DOHH2 (cell line): ENCODE measurements at regions not wholly inside any gene's neighbourhood (a gene's known extent, or its start where the extent isn't known, plus 50 kb on each side); places are given as distances from the start of the nearest gene placed in this dataset.

Source experiments
- H3F3A ChIP-seq: fragments of 200-600 bp; sonication (generic), shearing (Covaris generic); 2 replicates; pipeline ENCODE4 v1.6.0; 2016; ENCODE audit warnings: antibody characterized with exemption, mild to moderate bottlenecking; ENCODE audit not compliant: control insufficient read depth, insufficient read depth
- H3K27ac ChIP-seq: fragments of 200-600 bp; sonication (generic); 2 replicates; pipeline ENCODE4 v1.5.1; 2014; ENCODE audit warnings: low read depth, mild to moderate bottlenecking, low read length, moderate library complexity
- H3K27me3 ChIP-seq: fragments of 200-600 bp; sonication (generic); 2 replicates; pipeline ENCODE4 v1.6.1; 2014; ENCODE audit warnings: mild to moderate bottlenecking, low read length, mixed read lengths; ENCODE audit not compliant: control insufficient read depth
- H3K36me3 ChIP-seq: fragments of 200-600 bp; sonication (generic); 2 replicates; pipeline ENCODE4 v1.6.1; 2014; ENCODE audit warnings: mild to moderate bottlenecking, low read length, moderate library complexity, mixed read lengths; ENCODE audit not compliant: control insufficient read depth
- H3K4me1 ChIP-seq: fragments of 200-600 bp; sonication (generic); 2 replicates; pipeline ENCODE4 v1.6.1; 2014; ENCODE audit warnings: mild to moderate bottlenecking, low read length, mixed read lengths; ENCODE audit not compliant: control insufficient read depth
- H3K4me2 ChIP-seq: fragments of 200-600 bp; sonication (generic); 2 replicates; pipeline ENCODE4 v1.6.0; 2014; ENCODE audit warnings: mild to moderate bottlenecking, low read length, moderate library complexity
- H3K4me3 ChIP-seq: fragments of 200-600 bp; sonication (generic); 2 replicates; pipeline ENCODE4 v1.5.1; 2014; ENCODE audit warnings: mild to moderate bottlenecking, low read length, mixed read lengths
- H3K79me2 ChIP-seq: fragments of 200-600 bp; sonication (generic); 2 replicates; pipeline ENCODE4 v1.6.1; 2014; ENCODE audit warnings: mild to moderate bottlenecking, low read length, mixed read lengths; ENCODE audit not compliant: control insufficient read depth
- H3K9me2 ChIP-seq: fragments of 200-600 bp; sonication (generic); replicated peaks from 2 replicates; pipeline ENCODE4 v1.6.1; 2014; ENCODE audit warnings: mild to moderate bottlenecking, low read length, mixed read lengths; ENCODE audit not compliant: control insufficient read depth
- H3K9me3 ChIP-seq: fragments of 200-600 bp; sonication (generic); 2 replicates; pipeline ENCODE4 v1.6.1; 2014; ENCODE audit warnings: antibody characterized with exemption, low read length, mixed read lengths; ENCODE audit not compliant: control insufficient read depth, insufficient read depth
- H4K20me1 ChIP-seq: fragments of 200-600 bp; sonication (generic); 2 replicates; pipeline ENCODE4 v1.6.0; 2014; ENCODE audit warnings: low read depth, mild to moderate bottlenecking, antibody characterized with exemption, low read length, moderate library complexity; ENCODE audit not compliant: control insufficient read depth, insufficient read depth
- EZH2phosphoT487 ChIP-seq: fragments of 200-600 bp; sonication (generic); IDR thresholded peaks from 2 replicates; pipeline ENCODE4 v1.6.1; 2017; ENCODE audit warnings: borderline replicate concordance, mild to moderate bottlenecking, antibody characterized with exemption, low read length, moderate library complexity, mixed read lengths
- TF ChIP-seq, protein P1 (sequence below): fragments of 200-600 bp; sonication (generic); IDR thresholded peaks from one replicate; pipeline ENCODE4 v1.5.1; 2014; ENCODE audit warnings: antibody characterized with exemption, mild to moderate bottlenecking, low read depth, low read length; ENCODE audit not compliant: poor library complexity, severe bottlenecking

DNA sequence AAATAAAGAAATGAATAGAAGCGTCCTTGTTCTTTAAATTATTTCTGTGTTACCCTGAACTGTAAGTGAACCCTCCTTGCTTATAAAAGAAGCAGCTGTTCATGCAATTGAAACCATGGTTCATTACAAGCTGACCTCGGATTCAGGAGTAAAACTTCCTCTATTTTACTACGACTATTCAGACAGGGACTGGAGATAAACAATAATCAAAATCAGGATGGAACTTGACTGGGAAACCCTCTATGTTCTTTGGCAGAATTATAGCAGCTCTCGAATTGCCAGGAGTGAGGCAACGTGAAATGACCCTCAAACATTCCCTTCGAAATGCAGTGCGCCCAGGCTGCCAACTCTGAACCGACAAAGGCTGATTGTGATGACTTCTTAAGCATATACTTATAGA is 172.1 kb downstream of the CYP26A1 start:
- H3K27me3 ChIP-seq: no peaks in the 10 kb centered on the region; the same call in 1 of the 2 replicates
- H3K79me2 ChIP-seq: no peaks in the 10 kb centered on the region
- no peaks in the 10 kb centered on the region for H3F3A ChIP-seq
- H4K20me1 ChIP-seq: no peaks in the 10 kb centered on the region
- no peaks in the 10 kb centered on the region for H3K4me1 ChIP-seq
- no peaks in the 10 kb centered on the region for H3K9me3 ChIP-seq
- no peaks in the 10 kb centered on the region for H3K36me3 ChIP-seq
- no peak overlapping the region for H3K4me3 ChIP-seq
- no peaks in the 10 kb centered on the region for H3K9me2 ChIP-seq
- H3K27ac ChIP-seq: no peak overlapping the region
- no peak for TF ChIP-seq EZH2phosphoT487
- TF ChIP-seq, protein P1, sequence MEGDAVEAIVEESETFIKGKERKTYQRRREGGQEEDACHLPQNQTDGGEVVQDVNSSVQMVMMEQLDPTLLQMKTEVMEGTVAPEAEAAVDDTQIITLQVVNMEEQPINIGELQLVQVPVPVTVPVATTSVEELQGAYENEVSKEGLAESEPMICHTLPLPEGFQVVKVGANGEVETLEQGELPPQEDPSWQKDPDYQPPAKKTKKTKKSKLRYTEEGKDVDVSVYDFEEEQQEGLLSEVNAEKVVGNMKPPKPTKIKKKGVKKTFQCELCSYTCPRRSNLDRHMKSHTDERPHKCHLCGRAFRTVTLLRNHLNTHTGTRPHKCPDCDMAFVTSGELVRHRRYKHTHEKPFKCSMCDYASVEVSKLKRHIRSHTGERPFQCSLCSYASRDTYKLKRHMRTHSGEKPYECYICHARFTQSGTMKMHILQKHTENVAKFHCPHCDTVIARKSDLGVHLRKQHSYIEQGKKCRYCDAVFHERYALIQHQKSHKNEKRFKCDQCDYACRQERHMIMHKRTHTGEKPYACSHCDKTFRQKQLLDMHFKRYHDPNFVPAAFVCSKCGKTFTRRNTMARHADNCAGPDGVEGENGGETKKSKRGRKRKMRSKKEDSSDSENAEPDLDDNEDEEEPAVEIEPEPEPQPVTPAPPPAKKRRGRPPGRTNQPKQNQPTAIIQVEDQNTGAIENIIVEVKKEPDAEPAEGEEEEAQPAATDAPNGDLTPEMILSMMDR: no peak
- no peak overlapping the region for H3K4me2 ChIP-seq

DNA sequence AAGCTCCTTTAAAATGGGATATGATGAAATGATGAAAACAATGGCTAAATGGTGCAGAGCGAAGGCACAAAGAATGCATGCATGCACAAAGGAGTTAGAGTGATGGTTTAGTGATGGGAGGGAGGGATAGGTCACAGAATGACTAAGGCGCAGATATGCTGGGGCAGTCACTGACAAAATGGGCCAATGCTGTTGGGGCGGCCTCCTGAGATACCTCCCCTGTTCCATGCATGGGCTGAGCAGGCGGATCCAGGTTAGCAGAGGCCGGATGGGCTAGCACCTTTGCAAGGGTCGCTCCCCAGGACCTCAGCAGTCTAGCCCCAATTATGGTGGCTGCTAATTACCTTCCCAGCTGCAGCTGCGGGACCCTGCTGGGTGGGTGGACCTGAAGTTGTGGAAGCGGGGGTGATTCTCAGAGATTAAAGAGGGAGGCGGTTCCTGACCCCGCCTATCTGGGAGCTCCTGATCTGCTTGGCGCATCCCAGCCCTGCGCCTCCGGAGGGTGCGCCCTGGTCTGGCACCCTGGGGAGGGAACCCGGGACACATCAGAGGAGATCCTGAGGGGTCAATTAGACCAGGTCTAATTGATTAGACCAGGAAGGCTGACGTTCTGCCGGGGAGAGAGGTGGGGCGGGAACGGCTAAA is 175.0 kb downstream of the CYP26A1 start:
- Histone ChIP-seq H3K4me2 (no peak overlapping the region), H3K36me3 (no peaks in the 10 kb centered on the region), H3K9me3 (no peaks in the 10 kb centered on the region), H3K27ac (no peak overlapping the region), H3K27me3 (no peaks in the 10 kb centered on the region; the same call in 1 of the 2 replicates), H3K4me1 (no peaks in the 10 kb centered on the region), H3F3A (no peaks in the 10 kb centered on the region), H3K79me2 (no peaks in the 10 kb centered on the region), H4K20me1 (no peaks in the 10 kb centered on the region), H3K9me2 (no peaks in the 10 kb centered on the region), H3K4me3 (no peak overlapping the region)
- no peak for TF ChIP-seq EZH2phosphoT487
- TF ChIP-seq, protein P1: no peak

DNA sequence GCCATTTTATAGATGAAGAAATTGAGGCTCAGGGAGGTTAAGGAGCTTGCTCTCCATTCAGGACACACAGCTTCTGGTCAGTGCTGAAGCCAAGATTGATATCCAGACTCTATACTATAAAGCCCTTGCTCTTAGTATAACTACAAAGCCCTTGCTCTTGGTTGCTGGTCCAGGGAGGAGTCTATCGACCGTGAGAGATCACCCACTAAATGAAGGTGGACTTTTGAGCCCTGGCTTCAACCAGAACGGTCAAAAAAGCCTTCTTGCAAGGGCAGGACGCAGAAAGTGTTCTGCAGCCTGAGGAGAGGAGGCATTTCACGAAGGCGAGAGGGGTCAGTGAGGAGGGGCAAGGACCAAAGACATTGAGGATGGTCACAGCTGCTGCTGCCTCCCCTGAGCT is 176.3 kb downstream of the CYP26A1 start:
- Histone ChIP-seq H3K9me2 (no peaks in the 10 kb centered on the region), H3K36me3 (no peaks in the 10 kb centered on the region), H3K27ac (no peak overlapping the region), H3K9me3 (no peaks in the 10 kb centered on the region), H3K4me1 (no peaks in the 10 kb centered on the region), H3K27me3 (no peaks in the 10 kb centered on the region), H4K20me1 (no peaks in the 10 kb centered on the region), H3F3A (no peaks in the 10 kb centered on the region), H3K4me3 (no peak overlapping the region), H3K79me2 (no peaks in the 10 kb centered on the region), H3K4me2 (no peak overlapping the region)
- TF ChIP-seq EZH2phosphoT487: no peak
- TF ChIP-seq, protein P1: no peak
